WTC11 (cell line): ENCODE measurements at regions not wholly inside any gene's neighbourhood (a gene's known extent, or its start where the extent isn't known, plus 50 kb on each side); places are given as distances from the start of the nearest gene placed in this dataset.

Source experiments
- ATAC-seq: fragments of 200-7000 bp; cut with Tn5 transposase; 2 replicates; pipeline ENCODE4 v1.10.0; 2021; ENCODE audit warnings: mild to moderate bottlenecking, moderate library complexity
- CTCF ChIA-PET: fragments of 300-600 bp; sonication (Branson Sonifier 250); formaldehyde crosslinking; loops from one replicate; lab custom pipeline; 2021; ENCODE audit warnings: antibody characterized with exemption; lab: Charles Lee
- POLR2A ChIA-PET: fragments of 350-600 bp; sonication (Branson Sonifier 250); formaldehyde crosslinking; loops from one replicate; lab custom pipeline; 2021; ENCODE audit warnings: antibody characterized with exemption; lab: Charles Lee
- DNase-seq: peaks from one replicate; pipeline ENCODE4 v3.0.0; 2021; ENCODE audit warnings: low spot score
- H3K27ac Mint-ChIP-seq: 2 replicates; pipeline ENCODE4 v1.8.0; 2021; ENCODE audit warnings: mixed read lengths
- H3K27me3 Mint-ChIP-seq: 2 replicates; pipeline ENCODE4 v1.8.0; 2021; ENCODE audit warnings: low read depth, mild to moderate bottlenecking, moderate library complexity, mixed read lengths
- H3K36me3 Mint-ChIP-seq: 2 replicates; pipeline ENCODE4 v1.8.0; 2021; ENCODE audit warnings: mixed read lengths
- H3K4me1 Mint-ChIP-seq: 2 replicates; pipeline ENCODE4 v1.8.0; 2022; ENCODE audit warnings: mixed read lengths
- H3K4me3 Mint-ChIP-seq: 2 replicates; pipeline ENCODE4 v1.8.0; 2021; ENCODE audit warnings: mild to moderate bottlenecking, moderate library complexity, mixed read lengths
- H3K9me3 Mint-ChIP-seq: 2 replicates; pipeline ENCODE4 v1.8.0; 2021; ENCODE audit warnings: mixed read lengths
- FOXK1 ChIP-seq: sonication (generic); formaldehyde crosslinking; IDR thresholded peaks from 2 replicates; pipeline ENCODE4 v1.8.0; 2022; ENCODE audit warnings: mild to moderate bottlenecking, moderate library complexity, missing genetic modification reagents
- GABPB1 ChIP-seq: sonication (generic); formaldehyde crosslinking; IDR thresholded peaks from 2 replicates; pipeline ENCODE4 v1.8.1; 2023; ENCODE audit warnings: mild to moderate bottlenecking, missing genetic modification reagents
- MXD4 ChIP-seq: fragments of 250-450 bp; sonication (Bioruptor Pico); IDR thresholded peaks from 2 replicates; pipeline ENCODE4 v1.8.0; 2021; ENCODE audit warnings: mild to moderate bottlenecking, moderate library complexity, borderline replicate concordance
- NR2C2 ChIP-seq: sonication (generic); formaldehyde crosslinking; IDR thresholded peaks from 2 replicates; pipeline ENCODE4 v1.8.0; 2022; ENCODE audit warnings: mild to moderate bottlenecking, missing genetic modification reagents
- TEAD1 ChIP-seq: sonication (generic); formaldehyde crosslinking; IDR thresholded peaks from 2 replicates; pipeline ENCODE4 v1.8.0; 2022; ENCODE audit warnings: mild to moderate bottlenecking, missing genetic modification reagents
- TEAD4 ChIP-seq: sonication (generic); formaldehyde crosslinking; IDR thresholded peaks from 2 replicates; pipeline ENCODE4 v1.8.0; 2022; ENCODE audit warnings: mild to moderate bottlenecking, missing genetic modification reagents
- ZBTB21 ChIP-seq: sonication (generic); formaldehyde crosslinking; IDR thresholded peaks from 2 replicates; pipeline ENCODE4 v1.8.1; 2023; ENCODE audit warnings: mild to moderate bottlenecking, missing genetic modification reagents, borderline replicate concordance
- ZNF121 ChIP-seq: sonication (generic); formaldehyde crosslinking; IDR thresholded peaks from 2 replicates; pipeline ENCODE4 v1.8.0; 2023; ENCODE audit warnings: missing genetic modification reagents
- ZNF232 ChIP-seq: sonication (generic); formaldehyde crosslinking; IDR thresholded peaks from 2 replicates; pipeline ENCODE4 v1.8.0; 2022; ENCODE audit warnings: mild to moderate bottlenecking, missing genetic modification reagents
- ZNF263 ChIP-seq: sonication (generic); formaldehyde crosslinking; IDR thresholded peaks from 2 replicates; pipeline ENCODE4 v1.8.1; 2022; ENCODE audit warnings: low read depth, mild to moderate bottlenecking, moderate library complexity, missing genetic modification reagents
- ZNF317 ChIP-seq: sonication (generic); formaldehyde crosslinking; IDR thresholded peaks from 2 replicates; pipeline ENCODE4 v1.8.1; 2023; ENCODE audit warnings: low read depth, mild to moderate bottlenecking, moderate library complexity, missing genetic modification reagents, borderline replicate concordance
- ZNF423 ChIP-seq: fragments of 250-450 bp; sonication (Bioruptor Pico); IDR thresholded peaks from 2 replicates; pipeline ENCODE4 v2.1.2; 2022; ENCODE audit warnings: mild to moderate bottlenecking, moderate library complexity
- ZNF671 ChIP-seq: fragments of 250-450 bp; sonication (Bioruptor Pico); IDR thresholded peaks from 2 replicates; pipeline ENCODE4 v1.8.0; 2021; ENCODE audit warnings: mild to moderate bottlenecking
- TF ChIP-seq, protein P1 (sequence below): sonication (generic); formaldehyde crosslinking; IDR thresholded peaks from 2 replicates; pipeline ENCODE4 v1.8.1; 2022; ENCODE audit warnings: missing genetic modification reagents, borderline replicate concordance
- TF ChIP-seq, protein P2 (sequence below): sonication (generic); formaldehyde crosslinking; IDR thresholded peaks from 2 replicates; pipeline ENCODE4 v1.8.1; 2022; ENCODE audit warnings: mild to moderate bottlenecking, missing genetic modification reagents, moderate library complexity, borderline replicate concordance
- TF ChIP-seq, protein P3 (sequence below): sonication (generic); formaldehyde crosslinking; IDR thresholded peaks from 2 replicates; pipeline ENCODE4 v1.8.1; 2022; ENCODE audit warnings: mild to moderate bottlenecking, moderate library complexity, missing genetic modification reagents
- TF ChIP-seq, protein P4 (sequence below): sonication (generic); formaldehyde crosslinking; IDR thresholded peaks from 2 replicates; pipeline ENCODE4 v1.8.1; 2022; ENCODE audit warnings: low read depth, missing genetic modification reagents, borderline replicate concordance
- TF ChIP-seq, protein P5 (sequence below): sonication (generic); formaldehyde crosslinking; IDR thresholded peaks from 2 replicates; pipeline ENCODE4 v1.8.0; 2022; ENCODE audit warnings: mild to moderate bottlenecking, missing genetic modification reagents
- TF ChIP-seq, protein P6 (sequence below): fragments of 250-450 bp; sonication (Bioruptor Pico); IDR thresholded peaks from 2 replicates; pipeline ENCODE4 v1.8.0; 2021; ENCODE audit warnings: mild to moderate bottlenecking
- TF ChIP-seq, protein P7 (sequence below): sonication (generic); formaldehyde crosslinking; IDR thresholded peaks from 2 replicates; pipeline ENCODE4 v1.8.1; 2023; ENCODE audit warnings: mild to moderate bottlenecking, missing genetic modification reagents, moderate library complexity
- TF ChIP-seq, protein P8 (sequence below): sonication (generic); formaldehyde crosslinking; IDR thresholded peaks from 2 replicates; pipeline ENCODE4 v1.8.0; 2023; ENCODE audit warnings: missing genetic modification reagents
- TF ChIP-seq, protein P9 (sequence below): sonication (generic); formaldehyde crosslinking; IDR thresholded peaks from 2 replicates; pipeline ENCODE4 v1.8.0; 2022; ENCODE audit warnings: mild to moderate bottlenecking, missing genetic modification reagents

DNA sequence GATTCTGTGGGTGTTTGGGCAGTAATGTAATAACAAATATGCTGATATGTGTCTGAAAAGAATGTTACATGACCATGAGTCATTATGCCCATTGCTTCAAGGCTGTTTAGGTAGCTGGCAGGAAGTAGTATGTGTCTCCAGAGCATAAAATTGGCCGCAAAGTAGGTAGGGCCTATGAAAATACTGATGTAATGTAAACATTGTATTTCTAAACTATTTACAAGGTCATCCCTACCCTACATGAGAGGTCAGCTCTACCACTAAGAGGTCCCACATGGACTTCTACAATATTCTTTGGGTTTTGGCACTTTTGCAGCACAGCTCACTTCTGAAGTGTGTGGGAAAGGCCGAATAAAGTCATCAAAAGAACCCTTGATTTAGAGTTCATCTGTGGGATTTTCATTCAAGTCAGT, 301.9 kb downstream of the AHR start:
- peaks cover 14% of the 10 kb centered on the region for H3K9me3 Mint-ChIP-seq
- POLR2A ChIA-PET, result no interaction called here
- peaks cover 4% of the 10 kb centered on the region; the same call in 1 of the 2 replicates for H3K4me1 Mint-ChIP-seq
- no peak for ATAC-seq
- TF ChIP-seq GABPB1 (CRISPR knock-in tag), result peak; percentile 99
- TF ChIP-seq, protein P1, sequence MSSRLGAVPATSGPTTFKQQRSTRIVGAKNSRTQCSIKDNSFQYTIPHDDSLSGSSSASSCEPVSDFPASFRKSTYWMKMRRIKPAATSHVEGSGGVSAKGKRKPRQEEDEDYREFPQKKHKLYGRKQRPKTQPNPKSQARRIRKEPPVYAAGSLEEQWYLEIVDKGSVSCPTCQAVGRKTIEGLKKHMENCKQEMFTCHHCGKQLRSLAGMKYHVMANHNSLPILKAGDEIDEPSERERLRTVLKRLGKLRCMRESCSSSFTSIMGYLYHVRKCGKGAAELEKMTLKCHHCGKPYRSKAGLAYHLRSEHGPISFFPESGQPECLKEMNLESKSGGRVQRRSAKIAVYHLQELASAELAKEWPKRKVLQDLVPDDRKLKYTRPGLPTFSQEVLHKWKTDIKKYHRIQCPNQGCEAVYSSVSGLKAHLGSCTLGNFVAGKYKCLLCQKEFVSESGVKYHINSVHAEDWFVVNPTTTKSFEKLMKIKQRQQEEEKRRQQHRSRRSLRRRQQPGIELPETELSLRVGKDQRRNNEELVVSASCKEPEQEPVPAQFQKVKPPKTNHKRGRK (CRISPR knock-in tag), result no peak
- TF ChIP-seq, protein P2, sequence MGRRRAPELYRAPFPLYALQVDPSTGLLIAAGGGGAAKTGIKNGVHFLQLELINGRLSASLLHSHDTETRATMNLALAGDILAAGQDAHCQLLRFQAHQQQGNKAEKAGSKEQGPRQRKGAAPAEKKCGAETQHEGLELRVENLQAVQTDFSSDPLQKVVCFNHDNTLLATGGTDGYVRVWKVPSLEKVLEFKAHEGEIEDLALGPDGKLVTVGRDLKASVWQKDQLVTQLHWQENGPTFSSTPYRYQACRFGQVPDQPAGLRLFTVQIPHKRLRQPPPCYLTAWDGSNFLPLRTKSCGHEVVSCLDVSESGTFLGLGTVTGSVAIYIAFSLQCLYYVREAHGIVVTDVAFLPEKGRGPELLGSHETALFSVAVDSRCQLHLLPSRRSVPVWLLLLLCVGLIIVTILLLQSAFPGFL (CRISPR knock-in tag), result no peak
- H3K4me3 Mint-ChIP-seq, result no peak overlapping the region
- no peak for DNase-seq
- CTCF ChIA-PET, result no interaction called here
- H3K27ac Mint-ChIP-seq, result no peak overlapping the region
- no peaks in the 10 kb centered on the region for H3K27me3 Mint-ChIP-seq
- no peaks in the 10 kb centered on the region for H3K36me3 Mint-ChIP-seq

DNA sequence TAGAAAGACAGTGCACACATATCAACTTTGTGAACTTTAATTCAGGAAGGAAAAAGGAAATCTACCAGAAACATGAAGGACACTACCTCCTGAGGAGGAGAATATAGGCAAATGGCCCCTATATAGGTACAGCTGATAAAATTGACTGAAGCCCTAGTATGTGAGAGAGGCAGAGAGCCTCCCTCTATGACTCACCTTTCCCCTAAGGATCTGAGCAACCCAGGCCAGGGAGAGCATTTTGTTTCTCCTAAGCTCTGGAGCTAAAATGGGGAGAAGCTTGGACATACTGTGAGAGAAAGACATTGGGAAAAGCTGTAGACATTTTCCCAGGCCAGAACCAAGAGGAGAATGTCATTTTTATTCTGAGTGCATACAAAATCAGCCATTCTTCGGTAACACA, 303.5 kb downstream of the AHR start:
- ChIA-PET CTCF (no interaction called here), POLR2A (no interaction called here)
- Mint-ChIP-seq H3K9me3 (peaks cover 8% of the 10 kb centered on the region), H3K36me3 (no peaks in the 10 kb centered on the region), H3K4me1 (peaks cover 4% of the 10 kb centered on the region; the same call in 1 of the 2 replicates), H3K4me3 (no peak overlapping the region), H3K27ac (no peak overlapping the region), H3K27me3 (no peaks in the 10 kb centered on the region)
- TF ChIP-seq, protein P3, sequence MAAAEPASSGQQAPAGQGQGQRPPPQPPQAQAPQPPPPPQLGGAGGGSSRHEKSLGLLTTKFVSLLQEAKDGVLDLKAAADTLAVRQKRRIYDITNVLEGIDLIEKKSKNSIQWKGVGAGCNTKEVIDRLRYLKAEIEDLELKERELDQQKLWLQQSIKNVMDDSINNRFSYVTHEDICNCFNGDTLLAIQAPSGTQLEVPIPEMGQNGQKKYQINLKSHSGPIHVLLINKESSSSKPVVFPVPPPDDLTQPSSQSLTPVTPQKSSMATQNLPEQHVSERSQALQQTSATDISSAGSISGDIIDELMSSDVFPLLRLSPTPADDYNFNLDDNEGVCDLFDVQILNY (CRISPR knock-in tag), result no peak
- TF ChIP-seq ZNF317 (CRISPR knock-in tag) (no peak), NR2C2 (CRISPR knock-in tag) (no peak), ZBTB21 (CRISPR knock-in tag) (no peak), TEAD4 (no peak), ZNF423 (CRISPR knock-in tag) (no peak), ZNF121 (no peak), TEAD1 (CRISPR knock-in tag) (no peak), ZNF671 (no peak), GABPB1 (CRISPR knock-in tag) (no peak), MXD4 (CRISPR knock-in tag) (no peak), ZNF263 (CRISPR knock-in tag) (no peak), ZNF232 (CRISPR knock-in tag) (no peak), FOXK1 (CRISPR knock-in tag) (no peak)
- TF ChIP-seq, protein P4, sequence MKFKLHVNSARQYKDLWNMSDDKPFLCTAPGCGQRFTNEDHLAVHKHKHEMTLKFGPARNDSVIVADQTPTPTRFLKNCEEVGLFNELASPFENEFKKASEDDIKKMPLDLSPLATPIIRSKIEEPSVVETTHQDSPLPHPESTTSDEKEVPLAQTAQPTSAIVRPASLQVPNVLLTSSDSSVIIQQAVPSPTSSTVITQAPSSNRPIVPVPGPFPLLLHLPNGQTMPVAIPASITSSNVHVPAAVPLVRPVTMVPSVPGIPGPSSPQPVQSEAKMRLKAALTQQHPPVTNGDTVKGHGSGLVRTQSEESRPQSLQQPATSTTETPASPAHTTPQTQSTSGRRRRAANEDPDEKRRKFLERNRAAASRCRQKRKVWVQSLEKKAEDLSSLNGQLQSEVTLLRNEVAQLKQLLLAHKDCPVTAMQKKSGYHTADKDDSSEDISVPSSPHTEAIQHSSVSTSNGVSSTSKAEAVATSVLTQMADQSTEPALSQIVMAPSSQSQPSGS (CRISPR knock-in tag), result no peak
- TF ChIP-seq, protein P5, sequence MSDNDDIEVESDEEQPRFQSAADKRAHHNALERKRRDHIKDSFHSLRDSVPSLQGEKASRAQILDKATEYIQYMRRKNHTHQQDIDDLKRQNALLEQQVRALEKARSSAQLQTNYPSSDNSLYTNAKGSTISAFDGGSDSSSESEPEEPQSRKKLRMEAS (CRISPR knock-in tag), result no peak
- TF ChIP-seq, protein P6, sequence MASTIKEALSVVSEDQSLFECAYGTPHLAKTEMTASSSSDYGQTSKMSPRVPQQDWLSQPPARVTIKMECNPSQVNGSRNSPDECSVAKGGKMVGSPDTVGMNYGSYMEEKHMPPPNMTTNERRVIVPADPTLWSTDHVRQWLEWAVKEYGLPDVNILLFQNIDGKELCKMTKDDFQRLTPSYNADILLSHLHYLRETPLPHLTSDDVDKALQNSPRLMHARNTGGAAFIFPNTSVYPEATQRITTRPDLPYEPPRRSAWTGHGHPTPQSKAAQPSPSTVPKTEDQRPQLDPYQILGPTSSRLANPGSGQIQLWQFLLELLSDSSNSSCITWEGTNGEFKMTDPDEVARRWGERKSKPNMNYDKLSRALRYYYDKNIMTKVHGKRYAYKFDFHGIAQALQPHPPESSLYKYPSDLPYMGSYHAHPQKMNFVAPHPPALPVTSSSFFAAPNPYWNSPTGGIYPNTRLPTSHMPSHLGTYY (CRISPR knock-in tag), result no peak
- TF ChIP-seq, protein P7, sequence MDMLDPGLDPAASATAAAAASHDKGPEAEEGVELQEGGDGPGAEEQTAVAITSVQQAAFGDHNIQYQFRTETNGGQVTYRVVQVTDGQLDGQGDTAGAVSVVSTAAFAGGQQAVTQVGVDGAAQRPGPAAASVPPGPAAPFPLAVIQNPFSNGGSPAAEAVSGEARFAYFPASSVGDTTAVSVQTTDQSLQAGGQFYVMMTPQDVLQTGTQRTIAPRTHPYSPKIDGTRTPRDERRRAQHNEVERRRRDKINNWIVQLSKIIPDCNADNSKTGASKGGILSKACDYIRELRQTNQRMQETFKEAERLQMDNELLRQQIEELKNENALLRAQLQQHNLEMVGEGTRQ, result no peak
- TF ChIP-seq, protein P8, sequence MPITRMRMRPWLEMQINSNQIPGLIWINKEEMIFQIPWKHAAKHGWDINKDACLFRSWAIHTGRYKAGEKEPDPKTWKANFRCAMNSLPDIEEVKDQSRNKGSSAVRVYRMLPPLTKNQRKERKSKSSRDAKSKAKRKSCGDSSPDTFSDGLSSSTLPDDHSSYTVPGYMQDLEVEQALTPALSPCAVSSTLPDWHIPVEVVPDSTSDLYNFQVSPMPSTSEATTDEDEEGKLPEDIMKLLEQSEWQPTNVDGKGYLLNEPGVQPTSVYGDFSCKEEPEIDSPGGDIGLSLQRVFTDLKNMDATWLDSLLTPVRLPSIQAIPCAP (CRISPR knock-in tag), result no peak
- TF ChIP-seq, protein P9, sequence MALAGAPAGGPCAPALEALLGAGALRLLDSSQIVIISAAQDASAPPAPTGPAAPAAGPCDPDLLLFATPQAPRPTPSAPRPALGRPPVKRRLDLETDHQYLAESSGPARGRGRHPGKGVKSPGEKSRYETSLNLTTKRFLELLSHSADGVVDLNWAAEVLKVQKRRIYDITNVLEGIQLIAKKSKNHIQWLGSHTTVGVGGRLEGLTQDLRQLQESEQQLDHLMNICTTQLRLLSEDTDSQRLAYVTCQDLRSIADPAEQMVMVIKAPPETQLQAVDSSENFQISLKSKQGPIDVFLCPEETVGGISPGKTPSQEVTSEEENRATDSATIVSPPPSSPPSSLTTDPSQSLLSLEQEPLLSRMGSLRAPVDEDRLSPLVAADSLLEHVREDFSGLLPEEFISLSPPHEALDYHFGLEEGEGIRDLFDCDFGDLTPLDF (CRISPR knock-in tag), result no peak
- ATAC-seq (no peak), DNase-seq (no peak)
